ENCODE measurements at regions not wholly inside any gene's neighbourhood (a gene's known extent, or its start where the extent isn't known, plus 50 kb on each side); places are given as distances from the start of the nearest gene placed in this dataset.

- 39 to 93% (median 52%) methylated on average over 1 of the region's 1 CpG for WGBS, 3 donors
- Histone ChIP-seq H3K4me1 (no peaks in the 10 kb centered on the region), H3K27ac (no peak overlapping the region), H3K4me3 (no peak overlapping the region), H3K36me3 (ENCODE audit: insufficient read depth in 1 of 2, low read depth in 1 of 2) (no peaks in the 10 kb centered on the region), H3K9me3 (no peaks in the 10 kb centered on the region), H3K27me3 (ENCODE audit: insufficient read depth in 3 of 3, low read length in 2 of 3) (no peaks in the 10 kb centered on the region)
- TF ChIP-seq CTCF (IDR thresholded peaks at IDR 0.05) = no peak
- DNase-seq (no peak), ATAC-seq (no peak)
- intact Hi-C loops (cut with DNase I) = no loop called here
These were observed 719.5 kb downstream of the ZWINT start for GRCh38 chr10:55641601-55642000.

- WGBS, 3 donors = 0 to 1% (median 1%) methylated on average over 45 to 49 of the region's 49 CpGs
- peak; percentile 50 for TF ChIP-seq CTCF (IDR thresholded peaks at IDR 0.05)
- Histone ChIP-seq H3K4me3 (peak overlapping the region; percentile 58), H3K27me3 (ENCODE audit: insufficient read depth in 3 of 3, low read length in 2 of 3) (peaks cover 2 to 23% (median 9%) of the 10 kb centered on the region in 3 donors), H3K36me3 (ENCODE audit: insufficient read depth in 1 of 2, low read depth in 1 of 2) (no peaks in the 10 kb centered on the region), H3K9me3 (no peaks in the 10 kb centered on the region), H3K27ac (no peak overlapping the region), H3K4me1 (no peaks in the 10 kb centered on the region)
- ATAC-seq (peak; percentile 43 to 94 (median 87)), DNase-seq (peak; percentile 43 to 55)
- intact Hi-C loops (cut with DNase I) = no loop called here
These were observed 729.9 kb downstream of the ZWINT start for GRCh38 chr10:55631071-55631654.

- no peaks in the 10 kb centered on the region for H3K9me3 ChIP-seq
- DNase-seq (no peak), ATAC-seq (peak in 1 of 4 donors; percentile 56)
- H3K36me3 ChIP-seq (ENCODE audit: insufficient read depth in 1 of 2, low read depth in 1 of 2) = no peaks in the 10 kb centered on the region
- peak overlapping the region; percentile 58 for H3K4me3 ChIP-seq
- intact Hi-C loops (cut with DNase I) = no loop called here
- no peak overlapping the region for H3K27ac ChIP-seq
- WGBS, 3 donors = 0 to 1% (median 1%) methylated on average over 35 of the region's 35 CpGs
- H3K4me1 ChIP-seq = no peaks in the 10 kb centered on the region
- H3K27me3 ChIP-seq (ENCODE audit: insufficient read depth in 3 of 3, low read length in 2 of 3) = peaks cover 0 to 23% (median 9%) of the 10 kb centered on the region in 3 donors
- TF ChIP-seq CTCF (IDR thresholded peaks at IDR 0.05) = no peak
These were observed 730.5 kb downstream of the ZWINT start for GRCh38 chr10:55630491-55631056.

GRCh38 chr10:55629793-55630490 is 731.1 kb downstream of the ZWINT start:
- no peaks in the 10 kb centered on the region for H3K36me3 ChIP-seq (ENCODE audit: insufficient read depth in 1 of 2, low read depth in 1 of 2)
- H3K9me3 ChIP-seq = no peaks in the 10 kb centered on the region
- no peak for ATAC-seq
- no peaks in the 10 kb centered on the region for H3K4me1 ChIP-seq
- intact Hi-C loops (cut with DNase I) = no loop called here
- no peak overlapping the region for H3K27ac ChIP-seq
- DNase-seq = peak in 1 of 2 donors; percentile 18
- H3K27me3 ChIP-seq (ENCODE audit: insufficient read depth in 3 of 3, low read length in 2 of 3) = peaks cover 0 to 23% (median 9%) of the 10 kb centered on the region in 3 donors
- H3K4me3 ChIP-seq = peak overlapping the region; percentile 58
- peak; percentile 33 for TF ChIP-seq CTCF (IDR thresholded peaks at IDR 0.05)
- WGBS, 3 donors = 2 to 3% (median 2%) methylated on average over 21 of the region's 21 CpGs

All from psoas muscle (tissue), 7 donors.